Activated CD8-positive, alpha-beta memory T cell treated with anti-CD3 and anti-CD28 coated beads for 24 hours (primary cell): ENCODE measurements at regions not wholly inside any gene's neighbourhood (a gene's known extent, or its start where the extent isn't known, plus 50 kb on each side); places are given as distances from the start of the nearest gene placed in this dataset.
"Not testable (repeated sequence)": the region's sequence is repeated elsewhere in the genome, so short reads cannot be mapped to it uniquely, and the experiment has no call there.

Experiments
- DNase-seq: peaks from one replicate; pipeline ENCODE4 v3.0.0-alpha.2; 2020

GRCh38 chr2:61671561-61672315 lies 133.6 kb upstream of the XPO1 start:
- no peak for DNase-seq

GRCh38 chr2:61670591-61671501 lies 132.7 kb upstream of the XPO1 start:
- DNase-seq: no peak

GRCh38 chr2:61664190-61664589 lies 126.0 kb upstream of the XPO1 start:
- no peak for DNase-seq

- no peak for DNase-seq
Observed at GRCh38 chr2:61662990-61663389, 124.8 kb upstream of the XPO1 start.

- no peak for DNase-seq
Observed at GRCh38 chr2:61660511-61661388, 122.6 kb upstream of the XPO1 start.

- DNase-seq: no peak
Observed at GRCh38 chr2:61658841-61659780, 121.0 kb upstream of the XPO1 start.

- DNase-seq: not testable (repeated sequence)
Observed at GRCh38 chr2:61649946-61650345, 111.8 kb upstream of the XPO1 start.

- DNase-seq: no peak
Observed at GRCh38 chr2:61649021-61649420, 110.9 kb upstream of the XPO1 start.

GRCh38 chr2:61647044-61647443 lies 108.9 kb upstream of the XPO1 start:
- DNase-seq: no peak

GRCh38 chr2:61645911-61646310 lies 107.8 kb upstream of the XPO1 start:
- DNase-seq: no peak

GRCh38 chr2:61643153-61643552 lies 105.0 kb upstream of the XPO1 start:
- DNase-seq: not testable (repeated sequence)

GRCh38 chr2:61640406-61640805 lies 102.2 kb upstream of the XPO1 start:
- DNase-seq: no peak

- no peak for DNase-seq
Observed at GRCh38 chr2:61639721-61640120, 101.6 kb upstream of the XPO1 start.

GRCh38 chr2:61636686-61637085 lies 98.5 kb upstream of the XPO1 start:
- no peak for DNase-seq

GRCh38 chr2:61634512-61634911 lies 96.4 kb upstream of the XPO1 start:
- DNase-seq: no peak

- no peak for DNase-seq
Observed at GRCh38 chr2:61633250-61633649, 95.1 kb upstream of the XPO1 start.

- DNase-seq: no peak
Observed at GRCh38 chr2:61632276-61633169, 94.4 kb upstream of the XPO1 start.

- DNase-seq: no peak
Observed at GRCh38 chr2:61631321-61631720, 93.2 kb upstream of the XPO1 start.

GRCh38 chr2:61626827-61627226 lies 88.7 kb upstream of the XPO1 start:
- DNase-seq: no peak

- DNase-seq: no peak
Observed at GRCh38 chr2:61623747-61624146, 85.6 kb upstream of the XPO1 start.
